Left kidney (tissue), 1 donor: ENCODE measurements at regions not wholly inside any gene's neighbourhood (a gene's known extent, or its start where the extent isn't known, plus 50 kb on each side); places are given as distances from the start of the nearest gene placed in this dataset.

ENCODE experiments used
- DNase-seq: peaks from one replicate; pipeline ENCODE4 v3.0.0-alpha.2; 2013

DNA sequence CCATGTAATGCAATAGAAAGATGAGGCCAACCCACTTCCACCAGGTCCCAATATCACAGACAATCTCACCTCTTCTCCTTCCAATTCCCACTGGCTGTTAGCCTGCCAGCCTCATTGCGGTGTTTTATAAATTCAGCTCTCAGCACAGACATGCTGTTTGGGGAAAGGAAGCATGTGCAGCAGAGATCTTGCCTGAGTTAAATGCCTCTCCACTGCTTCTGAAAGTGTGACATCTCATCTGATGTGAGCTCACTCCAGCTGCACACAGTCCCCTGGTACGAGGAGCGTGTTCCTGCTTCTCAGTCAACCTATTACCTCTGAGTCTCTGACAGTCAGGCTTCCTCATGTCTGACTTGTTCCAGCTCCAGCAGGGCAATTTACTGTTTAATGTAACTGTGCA is 122.7 kb upstream of the GUCY1A2 start:
- no peak for DNase-seq

DNA sequence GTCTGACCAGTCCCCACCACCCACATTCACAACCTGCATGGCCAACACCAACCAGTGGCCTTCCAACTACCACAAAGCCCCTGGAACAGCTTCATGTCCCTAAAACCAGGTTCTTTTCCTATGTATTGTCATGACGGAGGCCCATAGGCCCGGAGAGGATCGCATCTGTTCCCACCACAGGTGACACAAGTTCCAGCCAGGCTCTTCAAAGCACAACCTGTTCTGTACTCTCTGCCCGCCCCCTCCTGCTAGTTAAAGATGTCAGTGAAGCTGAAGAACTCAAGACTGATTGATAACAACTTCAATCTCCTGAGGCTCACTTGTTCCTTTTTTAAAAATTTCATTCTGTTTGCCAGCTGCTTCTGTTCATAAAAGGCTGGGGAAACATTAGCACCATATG is 121.1 kb upstream of the GUCY1A2 start:
- DNase-seq: no peak

DNA sequence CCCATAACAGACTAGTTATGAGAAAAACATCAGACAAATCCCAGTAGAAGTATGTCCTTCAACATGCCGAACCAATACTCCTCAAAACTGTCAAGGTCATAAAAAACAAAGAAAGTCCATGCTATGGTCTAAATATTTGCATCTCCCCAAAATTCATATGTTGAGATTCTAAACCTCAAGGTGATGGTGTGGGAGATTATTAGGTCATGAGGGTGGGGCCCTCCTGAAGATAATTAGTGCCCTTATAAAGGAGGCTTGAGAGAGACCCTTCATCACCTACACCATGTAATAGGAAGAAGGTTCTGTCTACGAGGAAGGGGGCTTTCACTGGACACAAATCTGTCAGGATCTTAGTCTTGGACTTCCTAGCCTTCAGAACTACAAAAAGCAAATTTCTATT is 118.6 kb upstream of the GUCY1A2 start:
- DNase-seq: no peak

DNA sequence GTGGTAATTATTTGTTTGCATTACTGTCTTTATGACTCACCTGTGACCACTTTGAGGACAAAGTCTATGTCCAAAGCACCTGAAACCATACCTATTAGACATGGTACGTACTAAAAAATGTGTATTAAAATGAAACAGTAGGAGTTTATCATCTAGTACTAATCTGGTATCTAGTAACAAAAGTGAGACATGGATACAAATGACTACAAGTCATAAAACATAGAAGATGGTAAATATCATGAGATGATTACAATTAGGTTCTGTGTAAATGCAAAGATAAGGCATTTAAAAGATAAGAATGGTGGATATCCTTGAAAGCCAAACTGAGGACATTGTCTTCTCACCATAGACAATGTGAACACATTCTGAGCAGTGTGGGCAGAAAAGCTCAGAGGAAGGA is 113.5 kb upstream of the GUCY1A2 start:
- no peak for DNase-seq

DNA sequence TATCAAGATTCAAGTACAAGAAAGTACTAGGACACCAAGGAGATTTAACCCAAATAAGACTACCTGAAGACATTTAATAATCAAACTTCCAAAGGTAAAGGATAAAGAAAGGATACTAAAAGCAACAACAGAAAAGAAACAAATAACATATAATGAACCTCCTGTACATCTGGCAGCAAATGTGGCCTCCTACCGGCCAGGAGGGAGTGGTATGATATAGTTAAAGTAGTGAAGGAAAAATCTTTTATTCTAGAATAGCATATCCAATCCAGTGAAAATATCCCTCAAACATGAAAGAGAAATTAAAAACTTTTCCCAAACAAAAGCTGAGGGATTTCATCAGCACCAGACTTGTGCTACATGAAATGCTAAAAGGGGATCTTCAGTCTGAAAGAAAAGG is 104.7 kb upstream of the GUCY1A2 start:
- no peak for DNase-seq

DNA sequence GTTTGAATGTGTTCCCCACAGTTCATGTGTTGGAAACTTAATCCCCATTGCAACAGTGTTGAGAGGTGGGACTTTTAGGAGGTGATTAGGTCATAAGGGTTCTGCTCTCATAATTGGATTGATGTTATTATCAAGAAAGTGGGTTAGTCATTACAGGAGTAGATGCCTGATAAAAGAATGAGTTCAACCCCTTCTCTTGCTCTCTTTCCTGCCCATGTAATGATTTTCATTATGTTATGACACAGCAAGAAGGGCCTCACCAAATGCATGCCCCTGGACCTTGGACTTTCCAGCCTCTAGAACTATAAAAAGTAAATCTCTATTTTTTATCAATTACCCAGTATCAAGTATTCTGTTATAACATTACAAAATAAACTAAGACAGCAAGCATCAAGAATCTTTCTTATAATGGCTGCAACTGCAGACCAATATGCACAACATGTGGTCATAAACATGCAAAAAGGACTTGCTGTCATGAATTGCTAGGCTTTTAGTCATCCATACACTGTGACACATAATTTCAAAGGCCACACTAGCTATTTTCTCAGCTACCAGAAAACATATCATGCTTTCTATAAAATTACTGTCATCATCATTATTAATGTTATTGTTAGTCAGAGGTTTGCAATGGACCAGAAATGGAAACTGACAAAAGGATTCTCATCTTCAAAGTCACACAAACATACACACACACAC is 99.9 kb upstream of the GUCY1A2 start:
- no peak for DNase-seq

DNA sequence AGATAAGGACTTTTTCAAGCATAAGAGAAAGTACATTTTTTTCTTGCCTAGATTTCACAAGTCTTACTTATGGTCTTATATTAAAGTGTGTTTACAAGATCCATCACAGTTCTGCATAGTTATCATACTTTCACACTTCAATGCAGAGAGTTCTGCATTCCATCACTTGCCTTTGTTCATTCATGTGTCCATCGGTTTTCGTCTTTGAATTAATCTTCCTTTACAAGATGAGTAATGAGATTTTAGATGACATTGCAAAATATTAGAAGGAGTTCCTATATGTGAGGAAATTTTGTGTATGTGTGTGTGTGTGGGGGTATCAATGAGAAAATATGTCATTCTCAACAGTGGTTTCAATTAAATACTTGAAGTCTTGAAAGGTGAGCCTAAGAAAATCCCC is 98.1 kb upstream of the GUCY1A2 start:
- DNase-seq: no peak

DNA sequence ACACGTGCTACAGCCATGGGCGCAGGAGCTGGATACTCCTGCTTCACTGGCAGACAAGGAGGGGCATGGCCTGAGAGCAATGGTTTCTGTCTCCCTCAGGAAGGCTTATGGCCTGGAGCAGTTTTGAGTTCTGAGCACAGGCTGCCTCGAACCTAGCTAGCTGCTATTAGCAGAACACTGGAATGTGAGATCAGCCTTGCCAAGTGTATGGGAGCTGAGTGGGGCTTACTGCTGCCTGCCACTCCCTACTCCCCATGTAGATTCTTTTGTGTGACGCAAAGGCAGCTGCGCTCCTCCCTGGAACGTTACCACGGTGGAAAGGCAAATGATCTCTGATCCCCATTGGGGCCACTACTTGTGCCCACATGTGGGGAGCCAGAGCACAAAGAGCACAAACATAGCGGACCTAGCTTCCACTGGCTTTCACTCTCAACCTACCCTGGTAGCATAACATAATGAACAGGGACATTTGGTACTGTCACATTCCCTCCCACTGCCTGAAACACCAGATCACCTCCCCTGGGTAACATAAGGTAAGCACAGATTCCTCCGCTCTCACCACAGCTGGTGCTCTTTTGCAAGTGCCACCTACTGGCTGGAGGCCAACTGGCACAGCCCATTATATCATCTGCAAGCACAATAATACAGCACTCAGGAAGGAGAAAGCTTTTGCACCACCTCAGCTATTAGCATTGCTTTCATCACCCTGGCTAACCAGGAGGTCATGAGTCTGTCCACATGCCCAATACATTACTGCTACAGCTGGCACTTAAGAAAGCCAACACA is 84.6 kb upstream of the GUCY1A2 start:
- DNase-seq: no peak

DNA sequence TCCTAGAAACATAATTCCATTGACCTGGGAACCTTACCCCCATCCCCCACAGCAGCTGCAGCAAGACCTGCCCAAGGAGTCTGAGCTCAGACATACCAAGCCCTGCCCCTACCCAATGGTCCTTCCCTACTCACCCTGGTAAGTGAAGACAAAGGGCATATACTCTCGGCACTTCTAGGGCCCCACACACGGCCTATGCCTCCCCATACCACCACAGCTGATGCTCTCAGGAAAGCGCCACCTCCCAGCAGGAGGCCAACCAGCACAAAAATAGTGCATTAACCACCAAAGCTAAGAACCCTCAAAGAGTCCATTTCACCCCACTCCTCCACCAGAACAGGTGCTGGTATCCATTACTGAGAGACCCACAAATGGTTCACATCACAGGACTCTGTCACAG is 74.4 kb upstream of the GUCY1A2 start:
- DNase-seq: no peak

DNA sequence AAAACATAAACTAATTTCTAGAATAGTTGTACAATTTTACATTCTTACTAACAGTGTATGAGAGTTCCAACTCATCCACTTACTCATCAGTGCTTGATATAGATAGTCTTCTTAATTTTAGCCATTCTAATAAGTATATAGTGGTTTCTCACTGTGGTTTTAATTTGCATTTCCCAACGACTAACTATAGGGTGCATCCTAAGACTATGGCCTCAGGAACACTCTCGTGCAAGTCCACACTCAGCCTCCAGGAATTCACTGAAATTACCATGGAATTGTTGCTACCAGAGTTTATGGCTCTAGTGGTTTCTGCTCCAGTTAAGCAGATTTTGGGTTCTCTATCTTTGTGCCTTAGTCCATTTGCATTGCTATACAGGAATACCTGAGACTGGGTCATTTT is 60.1 kb upstream of the GUCY1A2 start:
- DNase-seq: no peak

DNA sequence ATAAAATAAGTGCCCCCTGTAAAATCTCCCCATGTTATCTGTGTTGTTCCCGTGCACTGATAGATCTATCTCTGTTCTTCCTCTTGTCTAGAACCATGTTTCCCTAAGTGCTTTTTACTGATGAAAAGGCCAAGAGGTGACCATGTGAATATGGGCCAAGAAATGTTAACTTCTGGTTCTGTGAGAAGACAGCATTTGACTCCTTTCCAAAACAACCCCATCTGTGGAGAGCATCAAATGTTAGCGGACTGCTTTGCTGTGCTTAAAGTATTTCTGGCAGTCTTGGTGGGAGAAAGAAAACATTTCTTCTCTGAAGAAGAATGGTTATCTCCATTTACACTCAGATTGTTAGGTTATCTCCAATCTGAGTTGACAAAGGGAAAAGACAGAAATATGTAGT is 58.6 kb upstream of the GUCY1A2 start:
- no peak for DNase-seq

DNA sequence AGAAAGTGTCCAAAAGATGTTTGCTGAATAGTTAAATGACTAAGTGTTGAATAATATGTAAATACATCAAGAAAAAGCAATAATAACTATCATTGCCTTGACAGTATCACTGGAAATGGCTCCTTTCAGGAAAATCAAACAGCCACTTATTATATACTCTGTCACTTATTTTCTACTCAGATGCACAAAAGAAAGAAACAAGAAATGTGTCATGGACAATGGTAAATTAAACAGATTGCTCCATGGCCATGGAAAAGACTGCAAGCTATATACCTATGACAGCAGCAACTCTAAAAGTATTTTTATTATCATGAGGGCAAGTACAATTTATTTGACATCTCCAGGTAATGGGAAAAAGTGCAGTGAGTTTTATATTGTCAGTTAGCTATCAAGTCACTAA is 52.9 kb upstream of the GUCY1A2 start:
- DNase-seq: no peak
